IMR-90 (cell line): ENCODE measurements at regions not wholly inside any gene's neighbourhood (a gene's known extent, or its start where the extent isn't known, plus 50 kb on each side); places are given as distances from the start of the nearest gene placed in this dataset.
"Not testable (repeated sequence)": the region's sequence is repeated elsewhere in the genome, so short reads cannot be mapped to it uniquely, and the experiment has no call there.

Experiments used
- ATAC-seq: fragments of 200-7000 bp; cut with Tn5 transposase; 2 replicates; pipeline ENCODE4 v1.9.1; 2020; ENCODE audit warnings: low read depth, mild to moderate bottlenecking, moderate library complexity
- BruUV-seq: library from RNA; stranded (reverse); fragments of 400-500 nt; replicated peaks from 2 replicates; lab custom pipeline; 2021; lab: Mats Ljungman, UMichigan
- CTCF ChIA-PET: fragments of 300-600 bp; formaldehyde crosslinking; extraction: SDS; loops from one replicate; lab custom pipeline; 2021; ENCODE audit warnings: antibody characterized with exemption; lab: Yijun Ruan, JAX
- POLR2A ChIA-PET: fragments of 300-600 bp; sonication (Branson Sonifier 250); formaldehyde crosslinking; loops from one replicate; lab custom pipeline; 2022; ENCODE audit warnings: antibody characterized with exemption; ENCODE audit not compliant: unreplicated experiment; lab: Charles Lee
- DNase-seq: peaks from one replicate; pipeline ENCODE4 v3.0.0; 2013
- H2AFZ ChIP-seq: replicated peaks from 2 replicates; pipeline ENCODE3; 2013; ENCODE audit warnings: low read length, mild to moderate bottlenecking; ENCODE audit not compliant: poor library complexity
- H2AK5ac ChIP-seq: 2 replicates; pipeline ENCODE4 v1.6.1; 2013; ENCODE audit warnings: low read depth, low read length, inconsistent platforms
- H2AK9ac ChIP-seq: replicated peaks from 2 replicates; pipeline ENCODE3; 2013; ENCODE audit warnings: mild to moderate bottlenecking, low read depth, low read length, moderate library complexity; ENCODE audit not compliant: poor library complexity
- H2BK120ac ChIP-seq: 2 replicates; pipeline ENCODE4 v1.6.1; 2013; ENCODE audit warnings: low read depth, low read length, inconsistent platforms
- H2BK15ac ChIP-seq: 3 replicates; pipeline ENCODE4 v1.6.1; 2013; ENCODE audit warnings: low read depth, low read length, inconsistent platforms
- H2BK20ac ChIP-seq: 2 replicates; pipeline ENCODE4 v1.6.1; 2013; ENCODE audit warnings: low read depth, mild to moderate bottlenecking, inconsistent platforms, low read length, moderate library complexity
- H2BK5ac ChIP-seq: 2 replicates; pipeline ENCODE4 v1.6.1; 2013; ENCODE audit warnings: mild to moderate bottlenecking, low read depth, low read length, inconsistent platforms; ENCODE audit not compliant: poor library complexity, severe bottlenecking
- H3K14ac ChIP-seq: replicated peaks from 2 replicates; pipeline ENCODE4 v1.6.1; 2013; ENCODE audit warnings: low read depth, low read length, inconsistent platforms
- H3K18ac ChIP-seq: 2 replicates; pipeline ENCODE4 v1.6.1; 2013; ENCODE audit warnings: low read depth, low read length, control low read depth
- H3K23ac ChIP-seq: 2 replicates; pipeline ENCODE4 v1.6.1; 2013; ENCODE audit warnings: low read depth, low read length, inconsistent platforms
- H3K27ac ChIP-seq: 2 replicates; pipeline ENCODE4 v1.5.1; 2013; ENCODE audit warnings: mild to moderate bottlenecking, control low read depth, low read length; ENCODE audit not compliant: insufficient read depth
- H3K27me3 ChIP-seq: 2 replicates; pipeline ENCODE4 v1.6.1; 2013; ENCODE audit warnings: low read length; ENCODE audit not compliant: control insufficient read depth, insufficient read depth
- H3K36me3 ChIP-seq: 2 replicates; pipeline ENCODE4 v1.6.1; 2013; ENCODE audit warnings: low read length, mixed read lengths; ENCODE audit not compliant: control insufficient read depth, insufficient read depth
- H3K4ac ChIP-seq: 2 replicates; pipeline ENCODE4 v1.6.1; 2013; ENCODE audit warnings: low read depth, low read length, inconsistent platforms
- H3K4me1 ChIP-seq: 2 replicates; pipeline ENCODE4 v1.6.1; 2013; ENCODE audit warnings: low read length, mixed read lengths; ENCODE audit not compliant: control insufficient read depth, insufficient read depth
- H3K4me2 ChIP-seq: 2 replicates; pipeline ENCODE4 v1.6.1; 2013; ENCODE audit warnings: low read depth, mild to moderate bottlenecking, control low read depth, low read length, moderate library complexity
- H3K4me3 ChIP-seq: 2 replicates; pipeline ENCODE4 v1.5.1; 2013; ENCODE audit warnings: low read depth, mild to moderate bottlenecking, control low read depth, low read length, moderate library complexity; ENCODE audit not compliant: insufficient read depth
- H3K56ac ChIP-seq: 2 replicates; pipeline ENCODE4 v1.6.1; 2013; ENCODE audit warnings: low read length, inconsistent platforms; ENCODE audit not compliant: insufficient read depth; ENCODE audit errors: extremely low read depth
- H3K79me1 ChIP-seq, 2 experiments: 2 replicates each; pipeline ENCODE4 v1.6.1; 2013; ENCODE audit warnings: low read length in 2 of 2, inconsistent platforms in 1 of 2, low read depth in 1 of 2
- H3K9ac ChIP-seq: 2 replicates; pipeline ENCODE4 v1.6.1; 2013; ENCODE audit warnings: low read depth, low read length, control low read depth
- H3K9me1 ChIP-seq: 2 replicates; pipeline ENCODE4 v1.6.1; 2013; ENCODE audit warnings: low read length, inconsistent platforms; ENCODE audit not compliant: insufficient read depth
- H3K9me3 ChIP-seq: 2 replicates; pipeline ENCODE4 v1.6.1; 2013; ENCODE audit warnings: low read length; ENCODE audit not compliant: control insufficient read depth, insufficient read depth
- H4K20me1 ChIP-seq: 2 replicates; pipeline ENCODE4 v1.6.1; 2013; ENCODE audit warnings: low read length, inconsistent platforms; ENCODE audit not compliant: insufficient read depth
- H4K5ac ChIP-seq: 2 replicates; pipeline ENCODE4 v1.6.1; 2013; ENCODE audit warnings: mild to moderate bottlenecking, low read depth, low read length, control low read depth
- H4K8ac ChIP-seq, 2 experiments: 2 replicates each; pipeline ENCODE4 v1.6.1; 2013; ENCODE audit warnings: low read depth in 2 of 2, low read length in 2 of 2, control low read depth in 1 of 2, inconsistent platforms in 1 of 2
- H4K91ac ChIP-seq: 2 replicates; pipeline ENCODE4 v1.6.1; 2013; ENCODE audit warnings: low read depth, low read length, inconsistent platforms; ENCODE audit not compliant: insufficient read depth
- WGBS, 2 experiments: methylation state at CpG; one replicate each; pipeline versions ENCODE4 v1.1.5 to v1.1.7; 2013; ENCODE audit warnings: missing lambda C conversion rate in 2 of 2; ENCODE audit not compliant: insufficient read length in 1 of 2; ENCODE audit errors: extremely low coverage in 2 of 2; 5-methylcytosine and 5-hydroxymethylcytosine counted together
- dilution Hi-C: fragments of 300-500 bp; cut with HindIII; formaldehyde crosslinking; loops from one replicate; pipeline ENCODE4 v1.14.3; 2018; ENCODE audit warnings: low sequenced_read_pairs; ENCODE audit not compliant: unreplicated experiment
- in situ Hi-C: fragments of 300-500 bp; cut with MboI; formaldehyde crosslinking; loops from 3 replicates; pipeline ENCODE4 v1.14.3; 2019; ENCODE audit warnings: low sequenced_read_pairs, inconsistent platforms, mixed read lengths
- intact Hi-C: fragments of 100-400 bp; cut with micrococcal nuclease; formaldehyde crosslinking; loops from 2 replicates; pipeline ENCODE4 v1.10.0; 2022

DNA sequence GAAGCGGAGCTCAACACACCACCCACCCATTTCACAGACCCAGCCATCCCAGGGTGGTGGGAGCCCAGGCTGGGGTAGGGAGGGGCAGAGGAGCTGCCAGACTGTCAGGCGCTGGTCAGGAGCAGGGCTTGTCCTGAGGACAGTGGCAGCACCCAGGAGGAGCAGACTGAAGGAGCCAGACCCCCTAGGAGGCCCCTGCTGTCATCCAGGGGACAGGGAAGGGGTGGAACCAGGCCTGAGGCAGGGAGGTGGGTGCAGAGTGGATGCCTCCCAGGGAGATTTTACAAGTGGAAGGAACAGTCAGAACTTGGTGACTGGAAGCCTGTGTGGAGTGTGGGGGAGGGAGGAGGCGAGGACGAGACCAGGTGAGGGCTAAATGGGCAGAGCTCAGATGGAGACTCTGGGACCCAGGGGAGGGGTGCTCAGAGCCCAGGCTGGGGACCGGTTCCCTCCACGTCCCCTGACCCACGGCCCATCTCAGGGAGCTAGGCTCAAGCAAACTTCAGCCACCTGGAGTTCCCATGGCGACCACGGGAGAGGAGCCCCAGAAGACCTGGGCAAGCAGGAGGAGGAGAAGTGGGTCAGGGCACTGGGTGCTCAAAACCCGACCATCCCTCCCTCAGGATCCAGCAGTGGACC lies 215.4 kb downstream of the TBC1D2B start:
- H3K4ac ChIP-seq, H2AK5ac ChIP-seq, H3K9ac ChIP-seq, H4K5ac ChIP-seq, BruUV-seq, H3K79me1 ChIP-seq, H4K91ac ChIP-seq, H4K20me1 ChIP-seq, H2AFZ ChIP-seq, H2AK9ac ChIP-seq, H2BK20ac ChIP-seq, intact Hi-C loops, DNase-seq, H3K4me1 ChIP-seq, POLR2A ChIA-PET, H2BK120ac ChIP-seq, H3K27ac ChIP-seq, CTCF ChIA-PET, H3K23ac ChIP-seq, ATAC-seq, H3K14ac ChIP-seq, H2BK15ac ChIP-seq, H3K56ac ChIP-seq, H3K9me1 ChIP-seq, in situ Hi-C loops, H3K9me3 ChIP-seq, H3K4me3 ChIP-seq, H3K36me3 ChIP-seq, H2BK5ac ChIP-seq, H4K8ac ChIP-seq, dilution Hi-C loops, H3K4me2 ChIP-seq, H3K18ac ChIP-seq: not testable (repeated sequence)
- H3K27me3 ChIP-seq, result peaks cover 50% of the 10 kb centered on the region
- 50% methylated on average over 1 of the region's 10 CpGs; no CpG with 5 or more reads in 1 of the 2 experiments for WGBS, 2 experiments
